ENCODE measurements at regions not wholly inside any gene's neighbourhood (a gene's known extent, or its start where the extent isn't known, plus 50 kb on each side); places are given as distances from the start of the nearest gene placed in this dataset.

- peak; percentile 17 for DNase-seq (ENCODE audit: low read depth)
Measured at GRCh38 chr20:48463916-48464315, 363.9 kb downstream of the PREX1 start.

- no peak for DNase-seq (ENCODE audit: low read depth)
Measured at GRCh38 chr20:48463096-48463720, 364.6 kb downstream of the PREX1 start.

- DNase-seq (ENCODE audit: low read depth), result no peak
Measured at GRCh38 chr20:48461735-48462119, 366.1 kb downstream of the PREX1 start.

- no peak for DNase-seq (ENCODE audit: low read depth)
Measured at GRCh38 chr20:48461091-48461734, 366.6 kb downstream of the PREX1 start.

- no peak for DNase-seq (ENCODE audit: low read depth)
Measured at GRCh38 chr20:48460681-48461080, 367.1 kb downstream of the PREX1 start.

GRCh38 chr20:48459722-48460395 lies 367.9 kb downstream of the PREX1 start:
- no peak for DNase-seq (ENCODE audit: low read depth)

GRCh38 chr20:48458601-48459385 lies 369.0 kb downstream of the PREX1 start:
- DNase-seq (ENCODE audit: low read depth), result no peak

- DNase-seq (ENCODE audit: low read depth), result no peak
Measured at GRCh38 chr20:48458003-48458377, 369.8 kb downstream of the PREX1 start.

GRCh38 chr20:48457193-48458002 lies 370.4 kb downstream of the PREX1 start:
- DNase-seq (ENCODE audit: low read depth), result no peak

GRCh38 chr20:48456366-48457192 lies 371.2 kb downstream of the PREX1 start:
- no peak for DNase-seq (ENCODE audit: low read depth)

- no peak for DNase-seq (ENCODE audit: low read depth)
Measured at GRCh38 chr20:48455651-48456365, 372.0 kb downstream of the PREX1 start.

GRCh38 chr20:48454671-48455490 lies 372.9 kb downstream of the PREX1 start:
- DNase-seq (ENCODE audit: low read depth), result no peak

GRCh38 chr20:48453477-48454093 lies 374.2 kb downstream of the PREX1 start:
- no peak for DNase-seq (ENCODE audit: low read depth)

- no peak for DNase-seq (ENCODE audit: low read depth)
Measured at GRCh38 chr20:48451401-48451800, 376.4 kb downstream of the PREX1 start.

- DNase-seq (ENCODE audit: low read depth), result peak; percentile 8
Measured at GRCh38 chr20:48448666-48449600, 378.9 kb downstream of the PREX1 start.

GRCh38 chr20:48447456-48447855 lies 380.3 kb downstream of the PREX1 start:
- no peak for DNase-seq (ENCODE audit: low read depth)

GRCh38 chr20:48445827-48446226 lies 382.0 kb downstream of the PREX1 start:
- no peak for DNase-seq (ENCODE audit: low read depth)

- DNase-seq (ENCODE audit: low read depth), result no peak
Measured at GRCh38 chr20:48444249-48444648, 383.6 kb downstream of the PREX1 start.
